GM21381 (cell line): ENCODE measurements at regions not wholly inside any gene's neighbourhood (a gene's known extent, or its start where the extent isn't known, plus 50 kb on each side); places are given as distances from the start of the nearest gene placed in this dataset.

ENCODE experiments used
- ATAC-seq: cut with Tn5 transposase; IDR thresholded peaks from one replicate; pipeline ENCODE4 v1.9.1; 2021; ENCODE audit warnings: mild to moderate bottlenecking, moderate library complexity; ENCODE audit not compliant: unreplicated experiment

- ATAC-seq = no peak
These were observed 389.6 kb upstream of the HS6ST1 start for GRCh38 chr2:128708106-128708816.

GRCh38 chr2:128710242-128710641 is 391.6 kb upstream of the HS6ST1 start:
- ATAC-seq = no peak

GRCh38 chr2:128710729-128711128 is 392.1 kb upstream of the HS6ST1 start:
- ATAC-seq = no peak

- no peak for ATAC-seq
These were observed 395.6 kb upstream of the HS6ST1 start for GRCh38 chr2:128714285-128714684.

GRCh38 chr2:128714851-128715312 is 396.2 kb upstream of the HS6ST1 start:
- no peak for ATAC-seq

GRCh38 chr2:128715360-128715759 is 396.7 kb upstream of the HS6ST1 start:
- ATAC-seq = no peak

- ATAC-seq = no peak
These were observed 397.6 kb upstream of the HS6ST1 start for GRCh38 chr2:128716299-128716721.

- no peak for ATAC-seq
These were observed 399.4 kb upstream of the HS6ST1 start for GRCh38 chr2:128717758-128718710.

GRCh38 chr2:128720080-128721022 is 401.7 kb upstream of the HS6ST1 start:
- ATAC-seq = no peak

GRCh38 chr2:128721096-128721495 is 402.4 kb upstream of the HS6ST1 start:
- ATAC-seq = no peak

- no peak for ATAC-seq
These were observed 403.8 kb upstream of the HS6ST1 start for GRCh38 chr2:128722489-128722888.

GRCh38 chr2:128724547-128724946 is 405.9 kb upstream of the HS6ST1 start:
- ATAC-seq = no peak

- no peak for ATAC-seq
These were observed 406.3 kb upstream of the HS6ST1 start for GRCh38 chr2:128724972-128725371.

- no peak for ATAC-seq
These were observed 407.6 kb upstream of the HS6ST1 start for GRCh38 chr2:128726236-128726635.

- ATAC-seq = peak; percentile 42
These were observed 408.2 kb upstream of the HS6ST1 start for GRCh38 chr2:128726911-128727310.

GRCh38 chr2:128727404-128727803 is 408.7 kb upstream of the HS6ST1 start:
- peak; percentile 65 for ATAC-seq

GRCh38 chr2:128727914-128728313 is 409.2 kb upstream of the HS6ST1 start:
- peak; percentile 47 for ATAC-seq

GRCh38 chr2:128729051-128729450 is 410.4 kb upstream of the HS6ST1 start:
- no peak for ATAC-seq

- no peak for ATAC-seq
These were observed 413.5 kb upstream of the HS6ST1 start for GRCh38 chr2:128731994-128732650.

GRCh38 chr2:128732976-128733431 is 414.3 kb upstream of the HS6ST1 start:
- no peak for ATAC-seq
